Endodermal cell (in vitro differentiated cells): ENCODE measurements at regions not wholly inside any gene's neighbourhood (a gene's known extent, or its start where the extent isn't known, plus 50 kb on each side); places are given as distances from the start of the nearest gene placed in this dataset.

Experiments
- DNase-seq: peaks from one replicate; pipeline ENCODE4 v3.0.0-alpha.2; 2017
- H3K27ac ChIP-seq: 2 replicates; pipeline ENCODE4 v1.5.1; 2013; ENCODE audit warnings: mild to moderate bottlenecking, low read depth, low read length, moderate library complexity
- H3K27me3 ChIP-seq: 2 replicates; pipeline ENCODE4 v1.6.1; 2013; ENCODE audit warnings: mild to moderate bottlenecking, low read length, moderate library complexity; ENCODE audit not compliant: insufficient read depth, control insufficient read depth, poor library complexity, severe bottlenecking
- H3K36me3 ChIP-seq: 2 replicates; pipeline ENCODE4 v1.7.0; 2013; ENCODE audit warnings: mild to moderate bottlenecking, low read length, moderate library complexity; ENCODE audit not compliant: control insufficient read depth, insufficient read depth
- H3K4me1 ChIP-seq: one replicate; pipeline ENCODE4 v1.7.0; 2013; ENCODE audit warnings: low read length; ENCODE audit not compliant: control insufficient read depth, insufficient read depth
- H3K4me3 ChIP-seq: 2 replicates; pipeline ENCODE4 v1.5.1; 2013; ENCODE audit warnings: mild to moderate bottlenecking, low read length, moderate library complexity
- H3K9ac ChIP-seq: 2 replicates; pipeline ENCODE4 v1.6.1; 2013; ENCODE audit warnings: mild to moderate bottlenecking, low read length, moderate library complexity; ENCODE audit not compliant: poor library complexity, severe bottlenecking; ENCODE audit errors: extremely low read depth
- H3K9me3 ChIP-seq: 2 replicates; pipeline ENCODE4 v1.6.1; 2013; ENCODE audit warnings: mild to moderate bottlenecking, low read length, moderate library complexity; ENCODE audit not compliant: control insufficient read depth
- H3K27ac Mint-ChIP-seq: 2 replicates; pipeline ENCODE4 v1.8.0; 2020; ENCODE audit warnings: mixed read lengths
- H3K27me3 Mint-ChIP-seq: 2 replicates; pipeline ENCODE4 v1.8.0; 2021; ENCODE audit warnings: mild to moderate bottlenecking, mixed read lengths; ENCODE audit not compliant: insufficient read depth
- H3K36me3 Mint-ChIP-seq: 2 replicates; pipeline ENCODE4 v1.8.0; 2020; ENCODE audit warnings: low read depth, mixed read lengths
- H3K4me1 Mint-ChIP-seq: 2 replicates; pipeline ENCODE4 v1.8.0; 2020; ENCODE audit warnings: mixed read lengths
- H3K4me3 Mint-ChIP-seq: 2 replicates; pipeline ENCODE4 v1.8.0; 2020; ENCODE audit warnings: mild to moderate bottlenecking, moderate library complexity, mixed read lengths
- H3K9me3 Mint-ChIP-seq: 2 replicates; pipeline ENCODE4 v1.8.0; 2020; ENCODE audit warnings: mild to moderate bottlenecking, mixed read lengths
- CTCF ChIP-seq: fragments of 200-600 bp; sonication (generic); conservative IDR thresholded peaks from 2 replicates; pipeline ENCODE4 v1.5.0; 2021; ENCODE audit warnings: antibody characterized with exemption, mild to moderate bottlenecking
- WGBS, 2 experiments: methylation state at CpG; one replicate each; pipeline versions ENCODE4 v1.1.5 to v1.1.7; 2013; ENCODE audit warnings: missing lambda C conversion rate in 2 of 2, mixed read lengths in 1 of 2; ENCODE audit not compliant: insufficient coverage in 1 of 2, insufficient read length in 1 of 2; 5-methylcytosine and 5-hydroxymethylcytosine counted together

- H3K4me1 Mint-ChIP-seq, result peaks cover 8% of the 10 kb centered on the region
- DNase-seq, result no peak
- H3K27me3 Mint-ChIP-seq, result no peaks in the 10 kb centered on the region
- H3K9me3 ChIP-seq, result peaks cover 7% of the 10 kb centered on the region
- no peaks in the 10 kb centered on the region for H3K36me3 Mint-ChIP-seq
- H3K27ac Mint-ChIP-seq, result no peak overlapping the region
- no peaks in the 10 kb centered on the region for H3K36me3 ChIP-seq
- H3K4me1 ChIP-seq, result no peaks in the 10 kb centered on the region
- no peak overlapping the region for H3K9ac ChIP-seq
- H3K27me3 ChIP-seq, result no peaks in the 10 kb centered on the region
- no peak overlapping the region for H3K27ac ChIP-seq
- H3K4me3 Mint-ChIP-seq, result no peak overlapping the region
- no peak overlapping the region for H3K4me3 ChIP-seq
- TF ChIP-seq CTCF, result no peak
- peaks cover 4% of the 10 kb centered on the region for H3K9me3 Mint-ChIP-seq
Observed at GRCh38 chr4:120528428-120528827, 394.1 kb downstream of the PRDM5 start.

GRCh38 chr4:120526033-120526432 is 396.5 kb downstream of the PRDM5 start:
- Mint-ChIP-seq H3K36me3 (no peaks in the 10 kb centered on the region), H3K27ac (no peak overlapping the region), H3K9me3 (peaks cover 4% of the 10 kb centered on the region), H3K4me3 (no peak overlapping the region), H3K27me3 (no peaks in the 10 kb centered on the region), H3K4me1 (peaks cover 8% of the 10 kb centered on the region)
- Histone ChIP-seq H3K9ac (no peak overlapping the region), H3K27me3 (no peaks in the 10 kb centered on the region), H3K27ac (no peak overlapping the region), H3K36me3 (no peaks in the 10 kb centered on the region), H3K4me1 (no peaks in the 10 kb centered on the region), H3K9me3 (peaks cover 7% of the 10 kb centered on the region), H3K4me3 (no peak overlapping the region)
- no peak for DNase-seq
- no peak for TF ChIP-seq CTCF

GRCh38 chr4:120525106-120525505 is 397.4 kb downstream of the PRDM5 start:
- no peaks in the 10 kb centered on the region for H3K4me1 ChIP-seq
- H3K36me3 ChIP-seq, result no peaks in the 10 kb centered on the region
- no peak overlapping the region for H3K27ac Mint-ChIP-seq
- no peak overlapping the region for H3K9ac ChIP-seq
- no peak overlapping the region for H3K4me3 ChIP-seq
- H3K27me3 ChIP-seq, result no peaks in the 10 kb centered on the region
- peaks cover 7% of the 10 kb centered on the region for H3K9me3 ChIP-seq
- no peak overlapping the region for H3K4me3 Mint-ChIP-seq
- H3K27ac ChIP-seq, result no peak overlapping the region
- H3K4me1 Mint-ChIP-seq, result peaks cover 11% of the 10 kb centered on the region
- no CpG with 5 or more reads among the region's 4 CpGs for WGBS, 2 experiments
- no peaks in the 10 kb centered on the region for H3K27me3 Mint-ChIP-seq
- peaks cover 4% of the 10 kb centered on the region for H3K9me3 Mint-ChIP-seq
- no peak for TF ChIP-seq CTCF
- DNase-seq, result no peak
- no peaks in the 10 kb centered on the region for H3K36me3 Mint-ChIP-seq
